HG02981 (cell line): ENCODE measurements at regions not wholly inside any gene's neighbourhood (a gene's known extent, or its start where the extent isn't known, plus 50 kb on each side); places are given as distances from the start of the nearest gene placed in this dataset.
"Not testable (repeated sequence)": the region's sequence is repeated elsewhere in the genome, so short reads cannot be mapped to it uniquely, and the experiment has no call there.

Experiments
- ATAC-seq: cut with Tn5 transposase; IDR thresholded peaks from one replicate; pipeline ENCODE4 v1.9.1; 2021; ENCODE audit warnings: mild to moderate bottlenecking, moderate library complexity; ENCODE audit not compliant: unreplicated experiment

DNA sequence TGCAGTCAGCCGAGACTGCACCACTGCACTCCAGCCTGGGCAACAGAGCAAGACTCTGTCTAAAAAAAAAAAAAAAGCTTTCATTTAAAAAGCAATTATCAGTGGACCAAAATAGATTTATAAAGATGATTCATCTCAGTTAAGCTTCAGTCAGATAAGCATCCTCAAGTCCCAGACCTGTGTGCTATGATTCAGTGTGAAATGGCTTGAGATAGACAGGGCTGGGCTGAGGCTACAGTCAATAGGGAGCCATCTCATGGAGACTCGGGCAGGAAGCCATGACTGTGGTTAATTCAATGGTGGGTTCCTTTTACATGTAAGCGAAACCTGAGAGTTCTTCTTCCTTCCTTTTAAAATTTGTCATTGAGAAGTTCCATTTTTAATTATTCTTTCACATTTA is 276.0 kb downstream of the TFAP2A start:
- ATAC-seq = no peak

DNA sequence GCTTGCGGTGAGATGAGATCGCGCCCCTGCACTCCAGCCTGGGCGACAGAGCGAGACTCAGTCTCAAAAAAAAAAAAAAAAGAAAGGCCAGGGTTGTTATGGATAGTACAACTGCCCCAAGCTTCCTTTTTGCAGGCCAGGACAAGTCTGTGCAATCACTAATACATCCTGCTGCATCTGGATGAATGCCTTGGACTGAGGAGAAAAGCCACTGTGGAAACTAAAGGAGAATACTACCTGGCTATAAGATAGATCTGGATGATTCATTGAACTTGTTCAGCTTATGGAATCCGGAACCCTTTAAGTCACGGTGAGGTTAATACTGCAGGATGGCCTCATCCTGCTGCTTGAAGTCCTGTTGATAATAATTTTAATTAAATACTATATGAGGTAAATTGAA is 278.2 kb downstream of the TFAP2A start:
- no peak for ATAC-seq

DNA sequence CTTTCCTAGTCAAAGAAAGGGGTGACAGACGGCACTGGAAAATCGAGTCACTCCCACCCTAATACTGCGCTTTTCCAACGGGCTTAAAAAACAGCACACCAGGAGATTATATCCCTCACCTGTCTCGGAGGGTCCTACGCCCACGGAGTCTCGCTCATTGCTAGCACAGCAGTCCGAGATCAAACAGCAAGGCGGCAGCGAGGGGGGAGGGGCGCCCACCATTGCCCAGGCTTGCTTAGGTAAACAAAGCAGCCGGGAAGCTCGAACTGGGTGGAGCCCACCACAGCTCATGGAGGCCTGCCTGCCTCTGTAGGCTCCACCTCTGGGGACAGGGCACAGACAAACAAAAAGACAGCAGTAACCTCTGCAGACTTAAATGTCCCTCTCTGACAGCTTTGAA is 280.7 kb downstream of the TFAP2A start:
- not testable (repeated sequence) for ATAC-seq

DNA sequence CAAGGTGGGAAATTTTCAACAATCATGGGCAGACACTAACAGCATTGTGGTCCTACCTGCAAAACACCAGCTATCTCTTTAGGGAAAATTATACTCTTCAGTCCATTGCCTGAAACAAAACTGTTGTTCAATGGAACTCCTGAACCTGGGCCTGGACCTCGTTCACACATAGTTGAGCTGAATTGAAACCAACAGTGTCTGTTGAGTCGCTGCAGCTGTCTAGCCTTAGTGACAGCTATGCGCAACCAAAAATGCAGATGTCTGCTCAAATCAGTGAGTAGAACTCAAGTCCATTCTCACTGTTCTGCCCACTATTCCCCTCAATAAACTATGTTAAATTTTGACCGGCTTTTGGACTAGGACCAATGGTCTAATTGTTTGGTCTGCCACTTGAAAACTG is 286.2 kb downstream of the TFAP2A start:
- no peak for ATAC-seq

GRCh38 chr6:10122164-10122563 is 292.7 kb downstream of the TFAP2A start:
- no peak for ATAC-seq

- no peak for ATAC-seq
Measured at GRCh38 chr6:10112871-10113549, 301.9 kb downstream of the TFAP2A start.

GRCh38 chr6:10111975-10112374 is 302.9 kb downstream of the TFAP2A start:
- no peak for ATAC-seq

GRCh38 chr6:10101551-10102252 is 313.2 kb downstream of the TFAP2A start:
- no peak for ATAC-seq

DNA sequence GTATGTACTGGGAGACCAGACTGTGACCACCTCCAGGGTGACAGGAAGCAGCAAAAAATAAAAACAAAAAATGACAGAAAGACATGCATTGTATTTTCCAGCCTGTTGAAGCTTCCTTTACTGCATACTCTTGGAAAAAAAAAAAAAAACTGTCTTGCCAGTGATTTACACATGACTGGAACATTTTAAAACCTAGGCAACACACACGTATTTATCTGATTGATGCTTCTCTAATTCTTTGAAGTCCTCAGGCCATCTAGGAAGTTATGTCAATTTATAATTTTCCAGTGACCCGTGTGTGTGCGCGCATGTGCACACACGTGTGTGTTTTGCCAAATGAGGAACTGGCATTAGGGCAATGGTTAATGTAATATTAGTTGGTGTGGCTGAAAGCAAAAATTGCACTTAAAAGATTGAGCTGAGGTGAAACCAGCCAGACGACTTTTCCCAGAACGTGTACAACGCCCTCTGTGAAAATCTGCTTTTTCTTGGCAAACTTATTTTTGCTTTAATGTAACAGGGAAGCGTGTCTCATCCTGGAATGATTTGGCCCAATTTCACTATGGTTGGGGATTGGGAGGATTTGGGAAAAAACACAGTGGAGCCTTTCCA is 315.2 kb downstream of the TFAP2A start:
- ATAC-seq = no peak

DNA sequence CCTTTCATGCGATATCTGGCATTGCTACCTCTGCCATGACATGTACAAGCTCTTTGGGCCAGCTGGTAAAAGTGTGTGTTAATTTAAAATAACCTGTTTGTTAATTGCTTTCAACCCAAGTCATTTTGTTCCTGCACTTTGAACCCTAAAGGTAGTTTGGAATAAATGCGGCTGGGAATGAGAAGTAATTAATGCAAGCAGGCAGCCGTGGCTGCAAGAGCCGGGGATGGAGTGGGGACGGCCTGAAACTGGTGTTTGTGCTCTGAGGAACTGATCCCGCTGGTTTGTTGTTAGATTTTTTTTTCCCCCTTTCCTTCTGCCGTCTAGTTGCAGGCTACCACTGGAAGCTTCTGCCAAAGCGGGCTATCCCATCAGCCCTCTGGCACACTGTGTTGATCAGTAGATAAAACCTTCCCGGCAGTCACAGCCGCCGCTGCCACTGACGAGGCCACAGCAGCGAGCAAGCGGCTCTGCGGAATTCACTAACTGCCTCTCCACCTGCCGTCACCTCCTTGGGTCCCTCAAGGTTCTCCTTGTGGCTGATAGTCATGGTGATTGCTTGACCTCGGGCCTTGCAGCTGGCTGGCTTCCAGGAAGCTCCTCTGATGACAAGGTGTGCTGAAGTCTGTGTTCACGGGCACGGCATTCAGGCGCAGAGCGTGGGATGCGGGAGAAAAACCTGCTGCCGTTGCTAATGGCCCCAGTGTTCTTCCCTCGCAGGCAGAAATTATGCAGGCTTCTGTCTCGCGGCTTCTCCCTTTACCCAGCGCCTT is 315.9 kb downstream of the TFAP2A start:
- ATAC-seq = no peak

DNA sequence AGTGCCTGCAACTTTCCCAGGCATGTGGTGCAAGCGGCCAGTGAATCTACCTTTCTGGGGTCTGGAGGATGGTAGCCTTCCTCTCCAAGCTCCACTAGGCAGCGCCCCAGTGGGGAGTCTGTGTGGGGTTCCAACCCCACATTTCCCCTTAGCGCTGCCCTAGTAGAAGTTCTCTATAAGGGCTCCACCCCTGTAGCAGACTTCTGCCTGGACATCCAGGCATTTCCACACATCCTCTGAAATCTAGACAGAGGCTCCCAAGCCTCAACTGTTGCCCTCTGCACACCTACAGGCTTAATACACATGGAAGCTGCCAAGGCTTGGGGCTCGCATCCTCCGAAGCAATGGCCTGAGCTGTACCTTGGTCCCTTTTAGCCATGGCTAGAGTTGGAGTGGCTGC is 321.6 kb downstream of the TFAP2A start:
- no peak for ATAC-seq

DNA sequence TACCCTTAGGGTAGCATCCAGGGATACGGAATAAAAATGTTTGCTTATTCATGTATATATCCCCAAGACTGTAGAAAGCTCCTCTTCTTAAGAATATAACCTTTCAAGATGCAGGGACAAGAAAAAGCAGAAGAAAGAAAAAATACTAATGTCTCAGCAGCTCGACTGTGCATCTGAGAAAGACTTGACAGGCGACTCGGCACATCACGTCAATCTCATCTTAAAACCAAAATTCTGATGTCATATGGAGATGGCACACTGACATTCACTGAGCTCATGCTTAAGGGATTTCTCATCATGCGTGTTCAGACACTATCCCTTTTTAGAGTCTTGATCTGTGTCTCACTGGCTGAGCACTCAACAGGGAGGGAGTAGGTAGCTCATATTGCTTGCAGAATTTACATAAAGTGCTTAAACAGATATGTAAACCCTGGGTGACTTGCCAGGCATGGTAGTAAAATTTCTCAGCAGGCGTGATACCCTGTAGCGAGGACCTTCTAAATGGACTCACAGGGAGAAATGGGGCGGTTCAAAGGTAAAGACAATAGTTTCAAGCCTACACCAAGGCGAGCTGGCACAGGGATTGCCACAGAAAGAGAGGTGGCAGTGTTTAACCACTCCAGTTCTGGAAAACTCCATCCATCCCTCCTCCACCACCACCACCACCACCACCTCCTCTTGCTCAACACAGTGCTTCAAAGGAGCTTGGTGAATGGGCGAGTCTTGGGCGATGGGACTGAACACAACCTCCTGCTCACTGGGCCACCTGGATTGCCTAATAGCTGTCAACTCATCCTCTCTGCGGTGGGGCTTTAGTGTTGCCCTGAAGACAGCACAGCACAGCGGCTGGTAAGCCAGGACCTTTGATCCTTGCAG is 330.5 kb downstream of the TFAP2A start:
- no peak for ATAC-seq

DNA sequence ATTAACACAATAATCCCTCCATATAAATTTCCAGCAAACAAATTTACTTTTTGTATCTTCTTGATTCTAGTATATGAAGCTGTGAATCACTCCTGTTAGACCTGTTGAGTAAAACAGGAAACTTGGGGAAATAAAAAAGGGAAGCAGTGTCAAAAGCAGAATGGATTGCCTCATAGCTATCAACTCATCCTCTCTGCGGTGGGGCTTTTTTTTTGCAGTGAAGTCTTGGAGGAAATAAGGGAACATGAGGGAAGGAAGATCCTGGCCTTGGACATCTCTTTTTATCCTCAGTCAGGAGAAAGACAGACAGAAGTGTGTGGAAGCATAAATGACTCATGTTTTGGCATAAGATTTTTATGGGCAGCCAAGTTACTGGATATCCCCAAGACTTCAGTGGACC is 332.5 kb downstream of the TFAP2A start:
- no peak for ATAC-seq

GRCh38 chr6:10081957-10082356 is 332.9 kb downstream of the TFAP2A start:
- ATAC-seq = no peak

DNA sequence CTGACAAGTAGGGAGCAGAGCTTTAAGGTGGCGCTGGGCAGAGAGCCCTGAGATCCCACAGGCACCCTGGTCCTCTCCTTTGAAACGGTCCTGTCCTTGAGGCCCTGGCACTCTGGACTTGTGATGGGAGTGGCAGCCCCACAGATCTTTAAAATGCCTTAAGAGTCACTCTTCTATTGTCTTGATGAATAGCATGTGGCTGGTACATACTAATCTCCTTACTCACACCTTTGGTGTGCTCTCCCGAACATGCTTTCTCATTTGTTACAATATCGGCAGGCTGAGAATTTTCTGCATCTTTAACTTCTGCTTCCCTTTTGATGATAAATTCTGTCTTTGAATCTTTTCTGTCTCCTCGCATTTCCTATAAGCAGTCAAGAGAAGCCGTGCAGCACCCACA is 333.8 kb downstream of the TFAP2A start:
- ATAC-seq = no peak

GRCh38 chr6:10080561-10080960 is 334.3 kb downstream of the TFAP2A start:
- no peak for ATAC-seq

GRCh38 chr6:10078581-10078980 is 336.3 kb downstream of the TFAP2A start:
- ATAC-seq = no peak

- ATAC-seq = not testable (repeated sequence)
Measured at GRCh38 chr6:10074726-10075125, 340.1 kb downstream of the TFAP2A start.

DNA sequence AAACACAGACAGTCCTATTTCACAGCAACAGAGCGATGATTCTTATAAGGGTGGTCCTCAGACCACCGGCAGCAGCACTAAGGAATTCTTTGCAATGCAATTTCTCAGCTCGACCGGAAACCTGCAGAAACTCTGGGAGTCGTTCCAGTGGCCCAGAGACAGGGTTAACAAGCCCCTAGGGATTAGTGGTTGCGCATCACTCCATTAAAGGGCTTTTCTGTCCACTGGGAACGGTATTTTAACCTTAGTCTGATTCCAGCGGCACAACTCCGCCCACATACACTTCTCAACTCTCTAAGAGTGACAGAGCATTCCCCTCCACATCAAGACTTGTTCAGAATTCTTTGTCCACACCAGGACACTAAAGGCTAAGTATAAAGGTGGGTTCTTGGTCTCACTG is 341.5 kb downstream of the TFAP2A start:
- no peak for ATAC-seq

DNA sequence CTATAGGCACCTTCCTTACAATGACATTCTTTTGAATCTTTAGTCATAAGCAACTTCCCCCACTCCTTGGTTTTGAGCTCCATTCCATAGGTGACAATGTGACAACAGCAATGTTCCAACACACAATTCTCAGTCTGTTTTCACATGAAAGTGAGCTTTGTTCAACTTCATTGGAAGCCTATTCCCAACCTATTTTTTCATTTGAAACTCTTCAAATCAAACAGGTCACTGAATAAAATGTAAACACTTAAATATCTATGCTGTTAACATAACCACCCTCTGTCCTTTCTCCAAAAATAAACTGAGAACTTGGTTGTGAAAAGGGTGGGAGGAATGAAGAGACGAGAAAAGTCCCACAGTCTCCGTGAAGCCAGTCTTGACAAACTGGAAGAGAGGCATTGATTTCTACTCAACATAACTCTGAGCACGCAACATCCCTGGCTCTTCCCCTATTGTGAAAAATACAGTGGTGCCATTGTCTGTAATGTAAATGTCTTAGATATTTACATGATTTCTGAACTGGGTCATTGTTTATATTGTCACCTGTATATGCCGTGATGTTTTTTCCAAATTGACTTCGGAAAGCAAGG is 343.1 kb downstream of the TFAP2A start:
- no peak for ATAC-seq
